Gastroesophageal sphincter (tissue), 4 donors: ENCODE measurements at regions not wholly inside any gene's neighbourhood (a gene's known extent, or its start where the extent isn't known, plus 50 kb on each side); places are given as distances from the start of the nearest gene placed in this dataset.

Source experiments
- ATAC-seq: fragments of 150-250 bp; one replicate; pipeline ENCODE4 v1.9.1; 2016; ENCODE audit warnings: mild to moderate bottlenecking, moderate library complexity
- H3K27ac ChIP-seq, 4 donors: fragments of 200-600 bp; sonication (generic) in 3 of 4; 1 replicate in 3 of 4; 2 replicates in 1 of 4; pipeline ENCODE4 v1.5.1; 2016 to 2019
- H3K27me3 ChIP-seq: fragments of 200-600 bp; sonication (generic); one replicate; pipeline ENCODE4 v1.5.1; 2019
- H3K36me3 ChIP-seq, 2 donors: fragments of 200-600 bp; sonication (generic); one replicate each; pipeline ENCODE4 v1.5.1; 2019; ENCODE audit warnings: control low read depth in 1 of 2
- H3K4me1 ChIP-seq, 3 donors: fragments of 200-600 bp; sonication (generic); 1 replicate in 2 of 3; 2 replicates in 1 of 3; pipeline ENCODE4 v1.5.1; 2016 to 2019; ENCODE audit warnings: control low read depth in 2 of 3
- H3K4me3 ChIP-seq, 2 donors: fragments of 200-600 bp; sonication (generic); one replicate each; pipeline ENCODE4 v1.5.1; 2019; ENCODE audit warnings: mild to moderate bottlenecking in 1 of 2, moderate library complexity in 1 of 2
- H3K9me3 ChIP-seq, 3 donors: fragments of 200-600 bp; sonication (generic); one replicate each; pipeline ENCODE4 v1.5.1; 2017 to 2019; ENCODE audit warnings: control low read depth in 2 of 3
- EP300 ChIP-seq: sonication (generic); formaldehyde crosslinking; IDR thresholded peaks from one replicate; pipeline ENCODE4 v1.6.1; 2017; ENCODE audit warnings: antibody characterized with exemption, mild to moderate bottlenecking
- POLR2A ChIP-seq, 2 donors: fragments of 450-650 bp; IDR thresholded peaks; one replicate each; pipeline ENCODE4 v1.6.1; 2017; ENCODE audit warnings: antibody characterized with exemption in 2 of 2, mild to moderate bottlenecking in 2 of 2, moderate library complexity in 1 of 2
- POLR2AphosphoS5 ChIP-seq: sonication (generic); formaldehyde crosslinking; IDR thresholded peaks from one replicate; pipeline ENCODE4 v1.6.1; 2017; ENCODE audit warnings: antibody characterized with exemption
- WGBS, 2 donors: methylation state at CpG; one replicate each; pipeline ENCODE4 v1.1.5; 2018; ENCODE audit warnings: low coverage in 1 of 2; 5-methylcytosine and 5-hydroxymethylcytosine counted together
- TF ChIP-seq, protein P1 (sequence below), 4 experiments: fragments of 200-600 bp in 2 of 4; fragments of 450-650 bp in 2 of 4; sonication (generic) in 1 of 4; IDR thresholded peaks; one replicate each; pipeline ENCODE4 v1.5.1; 2017 to 2019; ENCODE audit warnings: antibody characterized with exemption in 4 of 4, mild to moderate bottlenecking in 2 of 4, moderate library complexity in 2 of 4

GRCh38 chr12:80045594-80045993 lies 53.7 kb upstream of the OTOGL start:
- Histone ChIP-seq H3K9me3 (no peaks in the 10 kb centered on the region), H3K4me3 (no peak overlapping the region), H3K4me1 (peaks cover 2 to 46% (median 3%) of the 10 kb centered on the region in 3 donors), H3K27ac (no peak overlapping the region), H3K36me3 (no peaks in the 10 kb centered on the region), H3K27me3 (no peaks in the 10 kb centered on the region)
- no peak for ATAC-seq
- 67% methylated on average over 3 of the region's 3 CpGs for WGBS, 2 donors
- TF ChIP-seq EP300 (no peak), POLR2AphosphoS5 (no peak), POLR2A (IDR thresholded peaks at IDR 0.05) (no peak)

DNA sequence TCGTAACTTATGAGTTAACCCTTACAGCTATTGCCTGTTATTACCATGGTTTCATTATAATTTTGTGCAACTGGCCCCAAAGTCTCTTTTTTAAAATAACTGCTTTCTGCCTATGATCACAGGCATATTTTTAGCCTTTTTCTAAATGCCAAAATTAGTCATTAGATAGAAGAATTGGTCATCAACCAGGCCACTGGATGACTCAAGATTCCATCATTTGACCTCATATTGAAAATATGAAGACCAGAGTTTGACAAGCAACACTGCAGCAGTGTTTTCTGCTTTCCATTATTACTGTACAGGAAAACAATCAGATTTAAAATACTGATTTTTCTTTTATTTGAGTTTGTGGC lies 54.7 kb upstream of the OTOGL start:
- TF ChIP-seq POLR2AphosphoS5 (peak; percentile 77), EP300 (no peak)
- H3K27ac ChIP-seq, result peak overlapping the region; percentile 3 to 77 (median 74)
- H3K9me3 ChIP-seq, result no peaks in the 10 kb centered on the region
- H3K27me3 ChIP-seq, result no peaks in the 10 kb centered on the region
- ATAC-seq, result peak; percentile 15
- no peak overlapping the region for H3K4me3 ChIP-seq
- peaks cover 2 to 54% (median 3%) of the 10 kb centered on the region in 3 donors for H3K4me1 ChIP-seq
- H3K36me3 ChIP-seq, result no peaks in the 10 kb centered on the region
- WGBS, 2 donors, result 50% methylated on average over 1 of the region's 1 CpG; no CpG with 5 or more reads in 1 of the 2 donors

DNA sequence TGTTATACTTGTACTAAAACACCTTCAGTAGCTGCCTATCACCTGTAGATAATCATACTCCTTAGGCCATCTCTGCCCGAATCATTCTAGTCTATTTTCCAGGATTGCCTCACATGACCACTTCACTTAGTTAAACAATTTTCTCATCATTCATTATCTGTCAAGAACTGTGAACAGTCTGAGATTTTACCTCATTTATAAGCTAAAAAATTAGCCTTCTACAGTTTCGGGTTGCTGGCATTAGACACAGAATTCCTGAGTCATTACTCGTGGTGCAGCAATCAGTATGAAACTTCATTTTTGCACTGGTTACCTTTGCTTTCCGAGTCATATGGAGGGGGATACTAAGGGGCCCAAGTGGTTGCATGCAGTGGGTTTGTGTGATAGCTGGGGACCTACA lies 57.6 kb upstream of the OTOGL start:
- peak overlapping the region; percentile 66 to 77 (median 74) for H3K27ac ChIP-seq
- WGBS, 2 donors, result 9 to 14% methylated on average over 4 of the region's 4 CpGs
- H3K36me3 ChIP-seq, result no peaks in the 10 kb centered on the region
- no peaks in the 10 kb centered on the region for H3K27me3 ChIP-seq
- H3K4me1 ChIP-seq, result peaks cover 2 to 77% (median 3%) of the 10 kb centered on the region in 3 donors
- TF ChIP-seq EP300, result no peak
- TF ChIP-seq POLR2AphosphoS5, result peak; percentile 37
- ATAC-seq, result no peak
- no peak overlapping the region for H3K4me3 ChIP-seq
- H3K9me3 ChIP-seq, result no peaks in the 10 kb centered on the region

DNA sequence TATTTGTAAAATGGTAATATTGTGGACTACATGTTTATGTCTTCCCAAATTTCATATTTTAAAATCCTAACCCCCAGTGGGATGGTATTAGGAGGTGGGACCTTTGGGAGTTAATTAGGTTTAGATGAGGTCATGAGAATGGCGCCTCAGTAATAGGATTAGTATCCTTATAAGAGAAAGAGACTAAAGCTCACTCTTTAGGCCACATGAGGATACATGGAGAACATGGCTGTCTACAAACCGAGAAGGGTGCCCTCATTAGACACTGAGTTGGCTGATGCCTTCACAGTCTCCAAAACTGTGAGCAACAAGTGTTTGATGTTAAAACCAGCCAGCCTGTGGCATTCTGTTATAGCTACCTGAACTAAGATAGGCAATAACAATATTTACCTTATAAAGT lies 58.3 kb upstream of the OTOGL start:
- no peak for TF ChIP-seq EP300
- TF ChIP-seq POLR2AphosphoS5, result no peak
- TF ChIP-seq, protein P1, sequence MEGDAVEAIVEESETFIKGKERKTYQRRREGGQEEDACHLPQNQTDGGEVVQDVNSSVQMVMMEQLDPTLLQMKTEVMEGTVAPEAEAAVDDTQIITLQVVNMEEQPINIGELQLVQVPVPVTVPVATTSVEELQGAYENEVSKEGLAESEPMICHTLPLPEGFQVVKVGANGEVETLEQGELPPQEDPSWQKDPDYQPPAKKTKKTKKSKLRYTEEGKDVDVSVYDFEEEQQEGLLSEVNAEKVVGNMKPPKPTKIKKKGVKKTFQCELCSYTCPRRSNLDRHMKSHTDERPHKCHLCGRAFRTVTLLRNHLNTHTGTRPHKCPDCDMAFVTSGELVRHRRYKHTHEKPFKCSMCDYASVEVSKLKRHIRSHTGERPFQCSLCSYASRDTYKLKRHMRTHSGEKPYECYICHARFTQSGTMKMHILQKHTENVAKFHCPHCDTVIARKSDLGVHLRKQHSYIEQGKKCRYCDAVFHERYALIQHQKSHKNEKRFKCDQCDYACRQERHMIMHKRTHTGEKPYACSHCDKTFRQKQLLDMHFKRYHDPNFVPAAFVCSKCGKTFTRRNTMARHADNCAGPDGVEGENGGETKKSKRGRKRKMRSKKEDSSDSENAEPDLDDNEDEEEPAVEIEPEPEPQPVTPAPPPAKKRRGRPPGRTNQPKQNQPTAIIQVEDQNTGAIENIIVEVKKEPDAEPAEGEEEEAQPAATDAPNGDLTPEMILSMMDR (IDR thresholded peaks at IDR 0.05), result no peak
- TF ChIP-seq POLR2A (IDR thresholded peaks at IDR 0.05), result no peak
- Histone ChIP-seq H3K27me3 (no peaks in the 10 kb centered on the region), H3K9me3 (no peaks in the 10 kb centered on the region), H3K36me3 (no peaks in the 10 kb centered on the region), H3K27ac (peak overlapping the region; percentile 66 to 77 (median 74)), H3K4me3 (no peak overlapping the region), H3K4me1 (peaks cover 2 to 77% (median 3%) of the 10 kb centered on the region in 3 donors)
- 79 to 83% methylated on average over 2 of the region's 2 CpGs for WGBS, 2 donors
- ATAC-seq, result no peak

- no peak for TF ChIP-seq POLR2A (IDR thresholded peaks at IDR 0.05)
- Histone ChIP-seq H3K4me1 (peaks cover 2 to 82% (median 3%) of the 10 kb centered on the region in 3 donors), H3K4me3 (no peak overlapping the region), H3K27ac (peak overlapping the region; percentile 74 to 91 (median 76)), H3K27me3 (no peaks in the 10 kb centered on the region), H3K9me3 (no peaks in the 10 kb centered on the region), H3K36me3 (no peaks in the 10 kb centered on the region)
- WGBS, 2 donors, result 68 to 75% methylated on average over 7 to 8 of the region's 8 CpGs
- no peak for ATAC-seq
These were observed 59.1 kb upstream of the OTOGL start for GRCh38 chr12:80040075-80040738.

DNA sequence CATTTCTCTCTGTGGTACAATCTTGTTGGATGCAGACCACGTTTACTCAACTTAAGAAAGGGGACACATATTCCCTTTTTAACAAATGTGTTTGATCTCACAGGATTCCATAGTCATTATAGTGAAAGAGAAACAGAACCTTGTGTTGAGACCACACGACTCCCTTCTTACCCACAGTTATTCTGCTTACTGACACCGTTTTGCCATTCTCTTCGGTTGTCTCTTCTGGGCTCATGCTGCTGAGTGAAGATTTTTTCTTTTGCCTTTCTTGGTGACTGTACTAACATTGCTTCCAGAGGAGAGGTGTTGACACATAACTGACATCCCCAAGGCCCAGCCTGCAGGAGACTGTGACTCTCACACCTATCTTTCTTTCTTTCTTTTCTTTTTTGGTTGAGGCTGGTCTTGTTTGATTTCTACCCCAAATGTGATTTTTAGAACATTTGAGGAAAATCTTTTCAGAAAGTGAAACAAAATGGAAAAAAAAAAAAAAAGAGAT lies 61.2 kb upstream of the OTOGL start:
- peak; percentile 73 for ATAC-seq
- Histone ChIP-seq H3K36me3 (no peaks in the 10 kb centered on the region), H3K27ac (peak overlapping the region; percentile 74 to 91 (median 78)), H3K9me3 (no peaks in the 10 kb centered on the region), H3K4me1 (peaks cover 3 to 74% (median 7%) of the 10 kb centered on the region in 3 donors), H3K4me3 (peak overlapping the region; percentile 16 to 24), H3K27me3 (no peaks in the 10 kb centered on the region)
- WGBS, 2 donors, result 23 to 53% methylated on average over 4 of the region's 4 CpGs
- TF ChIP-seq, protein P1 (IDR thresholded peaks at IDR 0.05), result no peak
- TF ChIP-seq POLR2AphosphoS5, result no peak
- TF ChIP-seq POLR2A (IDR thresholded peaks at IDR 0.05), result no peak

GRCh38 chr12:80033448-80033847 lies 65.9 kb upstream of the OTOGL start:
- Histone ChIP-seq H3K4me1 (peaks cover 0 to 50% (median 10%) of the 10 kb centered on the region in 3 donors), H3K27ac (peak overlapping the region; percentile 73 to 84 (median 77)), H3K36me3 (no peaks in the 10 kb centered on the region), H3K9me3 (no peaks in the 10 kb centered on the region), H3K27me3 (no peaks in the 10 kb centered on the region), H3K4me3 (no peak overlapping the region)
- 8 to 9% methylated on average over 2 of the region's 2 CpGs for WGBS, 2 donors
- peak; percentile 31 for ATAC-seq
- TF ChIP-seq POLR2AphosphoS5 (peak; percentile 6), EP300 (no peak), POLR2A (IDR thresholded peaks at IDR 0.05) (no peak)
